ENCODE measurements at regions not wholly inside any gene's neighbourhood (a gene's known extent, or its start where the extent isn't known, plus 50 kb on each side); places are given as distances from the start of the nearest gene placed in this dataset.

DNA sequence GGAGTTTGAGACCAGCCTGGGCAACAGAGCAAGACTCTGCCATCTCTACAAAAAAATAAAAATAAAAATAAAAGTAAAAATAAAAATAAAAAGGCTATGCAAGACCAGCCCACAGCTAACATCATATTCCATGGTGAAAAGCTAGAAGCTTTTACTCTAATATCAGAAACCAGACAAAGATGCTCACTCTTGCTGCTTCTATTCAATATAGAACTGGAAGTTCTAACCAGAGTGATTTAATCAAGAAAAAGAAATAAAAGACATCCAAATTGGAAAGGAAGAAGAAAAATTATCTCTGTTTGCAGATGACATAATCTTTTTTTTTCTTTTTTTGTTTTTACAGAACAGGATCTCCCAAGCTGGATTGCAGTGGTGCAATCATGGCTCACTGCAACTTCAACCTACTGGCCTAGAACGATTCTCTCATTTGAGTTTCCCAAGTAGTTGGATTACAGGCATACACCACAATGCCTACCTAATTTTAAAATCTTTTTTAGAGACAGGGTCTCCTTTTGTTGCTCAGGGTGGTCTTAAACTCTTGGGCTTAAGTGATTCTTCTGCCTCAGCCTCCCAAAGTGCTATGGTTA is 100.7 kb upstream of the JAG1 start:
- Histone ChIP-seq H2AFZ (ENCODE audit: low read length) (no peak overlapping the region), H4K20me1 (replicated peaks in 1 of 2; ENCODE audit: control insufficient read depth in 1 of 2, insufficient read depth in 2 of 2, low read length in 2 of 2) (no peaks in the 10 kb centered on the region), H2BK12ac (ENCODE audit: low read depth, low read length) (no peak overlapping the region), H2BK15ac (ENCODE audit: low read length) (no peak overlapping the region), H3K4me3 (ENCODE audit: extremely low read depth in 1 of 4, insufficient read depth in 2 of 4, low read depth in 3 of 4, low read length in 4 of 4) (no peak overlapping the region), H2BK20ac (ENCODE audit: low read length) (no peak overlapping the region), H3K27me3 (replicated peaks in 1 of 4; ENCODE audit: control insufficient read depth in 3 of 4, extremely low read depth in 1 of 4, insufficient read depth in 3 of 4, low read length in 3 of 4) (no peaks in the 10 kb centered on the region), H3K56ac (replicated peaks; ENCODE audit: insufficient read length, low read depth, low read length) (no peak overlapping the region), H3K9me3 (ENCODE audit: insufficient read depth in 2 of 2, low read depth in 1 of 2, low read length in 1 of 2) (no peaks in the 10 kb centered on the region), H3K79me2 (ENCODE audit: control insufficient read depth in 1 of 2, insufficient read depth in 2 of 2, low read length in 2 of 2) (no peaks in the 10 kb centered on the region), H3K79me1 (ENCODE audit: low read depth, low read length) (no peaks in the 10 kb centered on the region), H4K91ac (replicated peaks; ENCODE audit: insufficient read length, low read length) (no peak overlapping the region), H3K4me2 (ENCODE audit: insufficient read depth in 1 of 2, low read depth in 2 of 2, low read length in 2 of 2) (no peak overlapping the region), H3K9ac (replicated peaks in 1 of 4; ENCODE audit: extremely low read depth in 1 of 4, low read depth in 3 of 4, low read length in 3 of 4) (no peak overlapping the region), H3K27ac (ENCODE audit: low read depth, low read length) (no peak overlapping the region), H3K4me1 (replicated peaks in 1 of 4; ENCODE audit: control insufficient read depth in 3 of 4, insufficient read depth in 4 of 4, low read length in 3 of 4) (peaks cover 0 to 5% (median 2%) of the 10 kb centered on the region in 4 experiments; a peak in 4 of 7 replicates), H4K5ac (ENCODE audit: insufficient read length, low read depth, low read length) (no peak overlapping the region), H3K14ac (ENCODE audit: insufficient read length) (no peak overlapping the region), H2AK5ac (ENCODE audit: low read depth, low read length) (no peak overlapping the region), H2BK5ac (ENCODE audit: low read depth, low read length) (no peak overlapping the region), H2BK120ac (replicated peaks; ENCODE audit: low read depth, low read length) (no peak overlapping the region), H3K18ac (ENCODE audit: extremely low read depth, low read length) (no peak overlapping the region), H3K4ac (replicated peaks; ENCODE audit: insufficient read length, low read depth, low read length) (no peak overlapping the region), H4K8ac (ENCODE audit: extremely low read depth, insufficient read depth, low read length) (no peak overlapping the region), H3K36me3 (ENCODE audit: control insufficient read depth in 2 of 4, insufficient read depth in 4 of 4, low read length in 3 of 4) (no peaks in the 10 kb centered on the region), H3K23ac (ENCODE audit: insufficient read length) (no peak overlapping the region), H3K23me2 (ENCODE audit: low read depth, low read length) (no peaks in the 10 kb centered on the region)
- DNase-seq (ENCODE audit: low read depth in 1 of 2, low spot score in 2 of 2) = no peak
- FAIRE-seq = no peak
- no peak for TF ChIP-seq NANOG (IDR thresholded peaks at IDR 0.05; ENCODE audit: insufficient read depth, low read depth, low read length, poor library complexity, severe bottlenecking)
- TF ChIP-seq TBP (IDR thresholded peaks at IDR 0.05; ENCODE audit: low read depth, low read length) = no peak
- TF ChIP-seq, protein P1, sequence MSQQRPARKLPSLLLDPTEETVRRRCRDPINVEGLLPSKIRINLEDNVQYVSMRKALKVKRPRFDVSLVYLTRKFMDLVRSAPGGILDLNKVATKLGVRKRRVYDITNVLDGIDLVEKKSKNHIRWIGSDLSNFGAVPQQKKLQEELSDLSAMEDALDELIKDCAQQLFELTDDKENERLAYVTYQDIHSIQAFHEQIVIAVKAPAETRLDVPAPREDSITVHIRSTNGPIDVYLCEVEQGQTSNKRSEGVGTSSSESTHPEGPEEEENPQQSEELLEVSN (IDR thresholded peaks at IDR 0.05) = no peak
- TF ChIP-seq EGR1 (IDR thresholded peaks at IDR 0.05; ENCODE audit: borderline replicate concordance, low read depth, low read length) = no peak
- no peak for TF ChIP-seq RXRA (IDR thresholded peaks at IDR 0.05; ENCODE audit: insufficient read depth, low read depth, low read length)
- no peak for TF ChIP-seq CREB1 (IDR thresholded peaks at IDR 0.05)
- TF ChIP-seq POLR2A (IDR thresholded peaks at IDR 0.05; ENCODE audit: control extremely low read depth in 1 of 2, low read depth in 2 of 2, low read length in 2 of 2) = no peak
- TF ChIP-seq EP300 (IDR thresholded peaks at IDR 0.05; ENCODE audit: borderline replicate concordance in 1 of 2, low read depth in 2 of 2, low read length in 2 of 2) = no peak
- no peak for TF ChIP-seq RBBP5 (IDR thresholded peaks at IDR 0.05; ENCODE audit: borderline replicate concordance, low read depth, low read length)
- TF ChIP-seq SRF (IDR thresholded peaks at IDR 0.05; ENCODE audit: low read depth, low read length) = no peak
- TF ChIP-seq POU5F1 (IDR thresholded peaks at IDR 0.05; ENCODE audit: low read depth, low read length) = no peak
- TF ChIP-seq HDAC2 (IDR thresholded peaks at IDR 0.05; ENCODE audit: borderline replicate concordance in 1 of 2, low read depth in 2 of 2, low read length in 2 of 2) = no peak
- no peak for TF ChIP-seq KDM5A (IDR thresholded peaks at IDR 0.05; ENCODE audit: low read length)
- POLR2A ChIA-PET (ENCODE audit: partially characterized antibody) = no interaction called here
- CTCF ChIA-PET (ENCODE audit: partially characterized antibody) = interaction anchor here (0.6 to 1.5 kb wide), 3 partner anchors 10 to 804 kb away, joined by 3 to 7 read pairs (median 3); no protein-coding TSS in a partner anchor
- WGBS, 2 experiments (ENCODE audit: extremely low coverage in 1 of 2, insufficient coverage in 1 of 2, insufficient read length in 1 of 2, insufficient replicate concordance in 2 of 2, low coverage in 1 of 2, low lambda C conversion rate in 2 of 2, missing lambda C conversion rate in 1 of 2) = 94% methylated on average over 1 of the region's 1 CpG; no CpG with 5 or more reads in 1 of the 2 experiments

Measured in H1 (cell line).